NCI-H187 (cell line): ENCODE measurements at regions not wholly inside any gene's neighbourhood (a gene's known extent, or its start where the extent isn't known, plus 50 kb on each side); places are given as distances from the start of the nearest gene placed in this dataset.
"Not testable (repeated sequence)": the region's sequence is repeated elsewhere in the genome, so short reads cannot be mapped to it uniquely, and the experiment has no call there.

Source experiments
- DNase-seq, 2 experiments: peaks; one replicate each; lab custom pipeline; 2025; lab: John Stamatoyannopoulos, UW

- DNase-seq: no peak
These were observed 198.7 kb downstream of the TMA16 start for GRCh38 chr4:163693211-163693610.

GRCh38 chr4:163693776-163694175, 199.3 kb downstream of the TMA16 start:
- DNase-seq: no peak

GRCh38 chr4:163694385-163694784, 199.9 kb downstream of the TMA16 start:
- DNase-seq: no peak

- DNase-seq: no peak
These were observed 202.6 kb downstream of the TMA16 start for GRCh38 chr4:163697121-163697520.

GRCh38 chr4:163700383-163700782, 205.9 kb downstream of the TMA16 start:
- DNase-seq: not testable (repeated sequence)

GRCh38 chr4:163701916-163702315, 207.4 kb downstream of the TMA16 start:
- no peak for DNase-seq

- no peak for DNase-seq
These were observed 208.2 kb downstream of the TMA16 start for GRCh38 chr4:163702736-163703135.

- no peak for DNase-seq
These were observed 208.8 kb downstream of the TMA16 start for GRCh38 chr4:163703251-163703650.

- DNase-seq: no peak
These were observed 213.4 kb downstream of the TMA16 start for GRCh38 chr4:163707873-163708272.

GRCh38 chr4:163709601-163710000, 215.1 kb downstream of the TMA16 start:
- DNase-seq: no peak

GRCh38 chr4:163710158-163710557, 215.7 kb downstream of the TMA16 start:
- no peak for DNase-seq

- not testable (repeated sequence) for DNase-seq
These were observed 230.0 kb downstream of the TMA16 start for GRCh38 chr4:163724495-163724894.

GRCh38 chr4:163726641-163727040, 232.2 kb downstream of the TMA16 start:
- DNase-seq: no peak

GRCh38 chr4:163731071-163731470, 236.6 kb downstream of the TMA16 start:
- no peak for DNase-seq

- DNase-seq: no peak
These were observed 238.0 kb downstream of the TMA16 start for GRCh38 chr4:163732473-163732872.

GRCh38 chr4:163736876-163737275, 242.4 kb downstream of the TMA16 start:
- DNase-seq: no peak

- not testable (repeated sequence) for DNase-seq
These were observed 243.4 kb downstream of the TMA16 start for GRCh38 chr4:163737846-163738245.

- DNase-seq: no peak
These were observed 244.0 kb downstream of the TMA16 start for GRCh38 chr4:163738521-163738920.

- DNase-seq: no peak
These were observed 250.4 kb downstream of the TMA16 start for GRCh38 chr4:163744861-163745260.

GRCh38 chr4:163747293-163747692, 252.8 kb downstream of the TMA16 start:
- DNase-seq: no peak

- no peak for DNase-seq
These were observed 253.4 kb downstream of the TMA16 start for GRCh38 chr4:163747886-163748285.

GRCh38 chr4:163748449-163748848, 254.0 kb downstream of the TMA16 start:
- no peak for DNase-seq

- no peak for DNase-seq
These were observed 260.5 kb downstream of the TMA16 start for GRCh38 chr4:163755013-163755412.

GRCh38 chr4:163757219-163757618, 262.7 kb downstream of the TMA16 start:
- DNase-seq: no peak

- DNase-seq: no peak
These were observed 263.5 kb downstream of the TMA16 start for GRCh38 chr4:163758032-163758431.
